NCI-H1694 treated with DMSO at 0.1 percent for 48 hours (cell line): ENCODE measurements at regions not wholly inside any gene's neighbourhood (a gene's known extent, or its start where the extent isn't known, plus 50 kb on each side); places are given as distances from the start of the nearest gene placed in this dataset.
"Not testable (repeated sequence)": the region's sequence is repeated elsewhere in the genome, so short reads cannot be mapped to it uniquely, and the experiment has no call there.

ENCODE experiments used
- DNase-seq: peaks from one replicate; lab custom pipeline; 2025; lab: John Stamatoyannopoulos, UW

GRCh38 chr9:99485459-99485858 is 263.4 kb downstream of the SEC61B start:
- no peak for DNase-seq

GRCh38 chr9:99486684-99487083 is 264.6 kb downstream of the SEC61B start:
- peak; percentile 55 for DNase-seq

- DNase-seq = no peak
Measured at GRCh38 chr9:99488131-99489059, 266.3 kb downstream of the SEC61B start.

- no peak for DNase-seq
Measured at GRCh38 chr9:99489060-99489413, 267.0 kb downstream of the SEC61B start.

- no peak for DNase-seq
Measured at GRCh38 chr9:99490729-99491128, 268.6 kb downstream of the SEC61B start.

- no peak for DNase-seq
Measured at GRCh38 chr9:99491408-99492158, 269.5 kb downstream of the SEC61B start.

- no peak for DNase-seq
Measured at GRCh38 chr9:99497641-99498040, 275.6 kb downstream of the SEC61B start.

GRCh38 chr9:99498979-99499378 is 276.9 kb downstream of the SEC61B start:
- not testable (repeated sequence) for DNase-seq

GRCh38 chr9:99505936-99506335 is 283.9 kb downstream of the SEC61B start:
- DNase-seq = no peak

- no peak for DNase-seq
Measured at GRCh38 chr9:99506747-99507348, 284.8 kb downstream of the SEC61B start.

GRCh38 chr9:99509065-99509745 is 287.1 kb downstream of the SEC61B start:
- DNase-seq = no peak

- no peak for DNase-seq
Measured at GRCh38 chr9:99509900-99510535, 287.9 kb downstream of the SEC61B start.

GRCh38 chr9:99511723-99512122 is 289.6 kb downstream of the SEC61B start:
- DNase-seq = no peak

GRCh38 chr9:99513441-99514112 is 291.5 kb downstream of the SEC61B start:
- no peak for DNase-seq

- DNase-seq = no peak
Measured at GRCh38 chr9:99515093-99515492, 293.0 kb downstream of the SEC61B start.

- no peak for DNase-seq
Measured at GRCh38 chr9:99515895-99516656, 294.0 kb downstream of the SEC61B start.

- DNase-seq = no peak
Measured at GRCh38 chr9:99516657-99517049, 294.6 kb downstream of the SEC61B start.

- DNase-seq = no peak
Measured at GRCh38 chr9:99523838-99524237, 297.8 kb upstream of the NR4A3 start.

- DNase-seq = no peak
Measured at GRCh38 chr9:99531313-99531712, 290.4 kb upstream of the NR4A3 start.

GRCh38 chr9:99533421-99533820 is 288.3 kb upstream of the NR4A3 start:
- no peak for DNase-seq
